ENCODE measurements at regions not wholly inside any gene's neighbourhood (a gene's known extent, or its start where the extent isn't known, plus 50 kb on each side); places are given as distances from the start of the nearest gene placed in this dataset.

- ATAC-seq (ENCODE audit: poor library complexity) (no peak), DNase-seq (no peak)
- intact Hi-C loops (cut with DNase I) = no loop called here
Measured at GRCh38 chr18:29248805-29249204, 1071.9 kb upstream of the CDH2 start.

DNA sequence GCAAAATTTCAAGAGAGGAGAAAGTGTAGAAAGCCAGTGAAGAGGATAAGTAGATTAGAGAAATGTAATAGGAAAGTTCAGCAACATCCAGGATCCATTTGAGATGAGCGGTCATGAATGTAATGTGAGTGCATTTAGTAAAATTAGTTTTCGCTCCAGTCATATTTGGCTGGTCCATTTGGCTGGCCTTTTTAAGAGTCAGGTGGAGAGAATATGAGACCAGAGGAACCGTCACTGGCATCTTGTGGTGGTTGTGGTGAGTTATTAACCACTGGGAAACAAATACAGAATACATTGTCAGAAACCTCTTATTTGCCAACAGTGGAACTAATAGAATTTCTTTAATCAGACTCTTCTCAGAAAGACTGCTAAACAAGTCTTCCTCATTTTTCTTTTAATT is 1064.3 kb upstream of the CDH2 start:
- no peak for DNase-seq
- ATAC-seq (ENCODE audit: poor library complexity) = no peak
- intact Hi-C loops (cut with DNase I) = no loop called here

DNA sequence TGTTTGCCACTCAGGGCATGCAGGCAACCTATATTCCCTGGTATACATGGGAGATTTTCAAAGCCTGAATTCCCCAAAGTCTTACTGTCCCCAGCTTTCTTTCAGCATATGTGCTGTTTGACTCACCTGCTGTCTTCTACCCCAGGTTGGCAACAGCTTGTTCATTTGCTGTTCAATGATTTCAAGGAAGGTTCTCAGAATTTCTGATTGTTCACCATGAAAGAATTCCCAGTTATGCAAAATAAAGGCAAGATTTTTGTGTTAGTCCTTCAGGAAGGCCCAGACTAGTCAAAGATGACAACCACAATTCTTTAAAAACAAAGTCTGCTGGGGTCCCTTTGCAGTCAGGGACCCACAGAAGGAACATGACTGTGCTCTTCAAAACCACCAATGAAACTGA is 1057.8 kb upstream of the CDH2 start:
- intact Hi-C loops (cut with DNase I) = no loop called here
- no peak for DNase-seq
- no peak for ATAC-seq (ENCODE audit: poor library complexity)

DNA sequence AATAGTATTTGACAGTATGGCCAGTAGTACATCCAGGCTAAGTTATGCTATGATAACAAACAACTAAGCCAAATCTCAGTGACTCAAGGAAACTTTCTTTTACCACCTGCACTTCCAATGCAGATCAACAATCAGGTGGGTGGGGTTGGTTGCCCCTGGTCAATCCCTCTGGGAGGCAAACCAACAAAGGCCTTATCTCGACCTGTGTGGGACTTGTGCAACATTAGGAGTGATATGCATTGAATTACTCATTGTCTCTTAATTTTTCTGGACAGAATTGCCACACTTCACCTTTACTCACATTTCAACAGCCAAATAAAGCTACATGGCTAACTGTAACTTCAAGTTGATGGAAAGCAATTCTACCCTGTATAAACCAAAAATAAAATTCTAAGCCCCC is 1049.3 kb upstream of the CDH2 start:
- intact Hi-C loops (cut with DNase I) = no loop called here
- ATAC-seq (ENCODE audit: poor library complexity) (no peak), DNase-seq (no peak)

DNA sequence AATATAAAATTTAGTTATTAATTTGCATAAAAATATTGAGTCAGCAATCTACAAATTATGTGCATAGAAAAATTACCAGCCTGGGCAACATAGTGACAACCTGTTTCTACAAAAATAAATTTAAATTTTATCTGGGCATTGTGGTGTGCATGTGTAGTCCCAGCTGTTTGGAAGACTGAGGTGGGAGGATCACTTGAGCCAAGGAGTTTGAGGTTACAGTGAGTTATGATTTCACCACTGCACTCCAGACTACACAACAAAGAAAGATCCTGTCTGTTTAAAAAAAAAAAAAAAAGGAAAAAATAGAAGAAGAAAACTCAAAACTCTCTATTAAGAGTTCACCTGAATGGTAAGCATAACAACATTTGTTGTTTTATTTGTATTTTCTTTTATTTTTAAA is 1048.4 kb upstream of the CDH2 start:
- intact Hi-C loops (cut with DNase I) = no loop called here
- no peak for DNase-seq
- ATAC-seq (ENCODE audit: poor library complexity) = no peak

- DNase-seq = no peak
- intact Hi-C loops (cut with DNase I) = no loop called here
- no peak for ATAC-seq (ENCODE audit: poor library complexity)
Measured at GRCh38 chr18:29218091-29218490, 1041.2 kb upstream of the CDH2 start.

DNA sequence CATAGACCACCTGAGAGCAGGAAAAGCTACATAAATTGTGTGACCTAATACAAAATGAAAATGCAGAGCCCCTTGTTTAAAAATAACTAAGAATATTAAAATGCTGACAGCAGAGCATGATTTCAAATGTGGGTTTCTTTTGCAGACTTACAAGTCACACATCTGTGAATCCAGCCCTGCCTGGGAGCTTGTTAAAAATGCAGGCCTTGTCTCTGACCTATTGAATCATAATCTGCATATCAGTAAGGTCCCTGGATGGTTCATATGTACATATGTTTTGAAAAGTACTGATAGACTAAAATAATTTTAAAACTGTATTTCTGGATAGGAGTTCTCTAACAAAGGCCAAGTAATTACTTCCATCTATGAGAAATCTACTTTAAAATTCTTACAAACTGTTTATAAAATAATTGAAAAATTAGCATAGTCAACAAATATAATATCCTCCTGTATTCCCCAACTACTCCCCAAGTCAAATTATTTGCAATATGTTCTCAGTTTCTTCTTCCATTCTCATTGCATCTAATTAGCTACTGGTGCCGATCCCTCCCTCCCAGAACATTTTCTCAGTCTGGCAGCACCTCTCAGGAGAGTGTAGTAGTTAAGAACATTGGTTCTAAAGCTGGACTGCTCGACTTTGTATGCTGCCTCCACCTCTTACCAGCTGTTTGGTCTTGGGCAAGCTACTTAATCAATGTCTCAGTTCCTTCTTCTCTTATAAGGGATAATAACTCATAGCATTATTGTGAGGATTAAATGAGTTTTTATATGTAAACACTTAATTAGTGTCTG is 1040.4 kb upstream of the CDH2 start:
- ATAC-seq (ENCODE audit: poor library complexity) (no peak), DNase-seq (no peak)
- intact Hi-C loops (cut with DNase I) = no loop called here

- ATAC-seq (ENCODE audit: poor library complexity) (no peak), DNase-seq (no peak)
- intact Hi-C loops (cut with DNase I) = no loop called here
Measured at GRCh38 chr18:29198834-29199233, 1021.9 kb upstream of the CDH2 start.

- intact Hi-C loops (cut with DNase I) = no loop called here
- DNase-seq (no peak), ATAC-seq (ENCODE audit: poor library complexity) (no peak)
Measured at GRCh38 chr18:29196307-29196706, 1019.4 kb upstream of the CDH2 start.

DNA sequence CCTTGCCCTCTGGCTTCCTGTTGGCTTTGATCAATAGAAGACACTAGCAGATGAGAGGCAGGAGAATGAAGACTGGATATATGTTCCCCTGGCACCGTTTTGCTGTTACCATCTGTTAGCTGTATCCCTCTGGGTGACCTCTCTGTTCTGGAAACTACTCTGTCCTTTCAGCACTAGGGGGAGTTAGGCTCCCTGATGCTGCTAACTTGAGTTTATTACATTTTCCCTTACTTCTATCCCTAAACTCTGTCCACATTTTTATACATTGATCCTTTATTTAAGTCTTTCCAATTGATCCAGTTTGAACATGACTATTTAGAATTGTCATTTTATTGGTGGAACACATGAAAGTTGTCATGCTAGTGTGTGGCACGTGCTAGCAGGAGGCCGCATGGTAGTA is 1014.3 kb upstream of the CDH2 start:
- ATAC-seq (ENCODE audit: poor library complexity) = no peak
- intact Hi-C loops (cut with DNase I) = no loop called here
- DNase-seq = no peak

DNA sequence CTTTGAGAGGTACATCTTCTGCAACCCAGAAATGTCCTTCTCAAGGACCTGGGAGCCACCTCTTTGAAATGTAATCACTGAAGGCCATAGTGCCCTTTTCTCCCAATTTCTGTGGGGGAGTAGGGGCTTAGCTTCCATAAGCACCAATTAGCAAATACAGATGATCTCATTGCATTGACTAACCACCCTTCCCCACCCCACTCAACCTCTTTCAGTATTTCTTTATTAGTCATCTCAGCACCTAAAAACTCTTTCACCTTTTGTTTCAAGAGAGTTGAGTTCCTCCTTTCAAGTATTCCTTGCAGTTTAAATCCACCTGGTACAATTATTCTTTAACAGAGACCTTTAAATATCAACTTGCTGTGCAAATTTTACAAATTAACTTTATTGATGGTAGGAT is 1011.8 kb upstream of the CDH2 start:
- ATAC-seq (ENCODE audit: poor library complexity) (no peak), DNase-seq (no peak)
- intact Hi-C loops (cut with DNase I) = no loop called here

- intact Hi-C loops (cut with DNase I) = no loop called here
- ATAC-seq (ENCODE audit: poor library complexity) (no peak), DNase-seq (no peak)
Measured at GRCh38 chr18:29185801-29186200, 1008.9 kb upstream of the CDH2 start.

DNA sequence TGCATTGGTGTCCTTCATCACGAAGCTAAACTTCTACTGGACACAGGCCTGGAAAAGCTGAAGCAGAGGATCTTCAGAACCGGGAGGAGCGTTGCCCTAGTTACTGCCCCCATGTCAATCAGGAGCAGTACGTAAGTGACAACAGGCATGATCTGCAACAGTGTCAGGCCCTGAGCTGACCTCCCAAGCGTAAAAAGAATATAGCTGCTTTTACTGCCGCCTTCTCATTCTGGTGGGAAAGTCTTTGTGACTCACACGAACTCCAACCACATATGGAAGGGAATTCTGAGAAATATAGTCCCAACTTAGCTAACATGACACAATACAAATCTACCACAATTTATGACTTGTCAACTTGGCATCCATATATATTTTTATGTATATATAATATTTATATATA is 1007.7 kb upstream of the CDH2 start:
- no peak for ATAC-seq (ENCODE audit: poor library complexity)
- DNase-seq = no peak
- intact Hi-C loops (cut with DNase I) = no loop called here

DNA sequence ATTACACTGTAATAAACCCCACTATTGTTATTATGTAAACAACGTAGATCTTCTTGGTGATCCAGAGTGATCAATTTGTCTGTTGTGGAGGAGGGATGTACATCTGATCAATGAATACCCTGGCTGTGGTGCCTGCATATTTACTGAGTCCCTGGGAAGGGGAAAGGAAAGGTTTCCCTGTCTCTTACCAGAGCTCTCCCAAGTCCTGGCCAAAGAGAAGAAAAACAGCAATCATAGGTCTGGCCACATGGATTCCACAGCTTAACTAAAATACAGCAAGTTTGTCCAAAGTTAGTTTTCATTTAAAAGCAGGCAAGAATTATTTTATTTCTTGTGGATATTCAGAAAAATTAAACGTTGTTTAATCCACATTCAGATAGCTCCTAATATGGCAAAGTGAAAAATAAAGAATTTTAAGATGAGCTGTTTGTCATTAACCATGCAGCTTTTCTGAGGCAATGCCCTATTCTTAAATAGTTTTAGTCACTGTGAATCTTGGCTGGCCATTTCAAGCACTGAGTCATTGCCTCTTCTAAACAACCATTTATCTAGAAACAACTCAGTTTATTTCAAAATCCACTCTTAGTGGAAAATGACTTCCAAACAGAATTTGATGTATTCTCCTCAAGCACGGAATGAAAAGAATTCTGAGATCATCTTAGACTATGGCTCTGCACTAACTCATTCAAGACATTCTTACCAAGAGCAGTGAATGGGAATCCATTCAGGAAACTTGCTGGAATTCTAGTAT is 1004.4 kb upstream of the CDH2 start:
- intact Hi-C loops (cut with DNase I) = no loop called here

GRCh38 chr18:29176681-29177080 is 999.8 kb upstream of the CDH2 start:
- intact Hi-C loops (cut with DNase I) = no loop called here
- ATAC-seq (ENCODE audit: poor library complexity) (no peak), DNase-seq (no peak)

More for the DNA sequence above, 1004.4 kb upstream of the CDH2 start:
- ATAC-seq (ENCODE audit: poor library complexity) (peak; percentile 82), DNase-seq (no peak)

GRCh38 chr18:29174891-29175290 is 998.0 kb upstream of the CDH2 start:
- ATAC-seq (ENCODE audit: poor library complexity) (no peak), DNase-seq (no peak)
- intact Hi-C loops (cut with DNase I) = no loop called here

DNA sequence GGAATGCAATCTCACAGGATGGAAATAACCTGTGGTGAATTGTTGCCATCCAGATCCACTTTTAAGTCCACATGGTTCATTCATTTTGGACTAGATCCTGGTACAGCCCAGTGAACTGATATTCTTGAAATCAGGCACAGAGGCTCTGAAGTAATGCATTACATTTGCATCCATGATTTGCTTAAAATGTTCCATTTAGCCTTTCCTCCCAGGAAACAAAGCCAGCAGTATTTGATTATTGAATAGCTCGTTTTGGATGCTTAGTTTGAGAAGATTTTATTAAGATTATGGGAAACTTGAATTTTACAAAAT is 995.8 kb upstream of the CDH2 start:
- DNase-seq (no peak), ATAC-seq (ENCODE audit: poor library complexity) (no peak)
- intact Hi-C loops (cut with DNase I) = no loop called here

DNA sequence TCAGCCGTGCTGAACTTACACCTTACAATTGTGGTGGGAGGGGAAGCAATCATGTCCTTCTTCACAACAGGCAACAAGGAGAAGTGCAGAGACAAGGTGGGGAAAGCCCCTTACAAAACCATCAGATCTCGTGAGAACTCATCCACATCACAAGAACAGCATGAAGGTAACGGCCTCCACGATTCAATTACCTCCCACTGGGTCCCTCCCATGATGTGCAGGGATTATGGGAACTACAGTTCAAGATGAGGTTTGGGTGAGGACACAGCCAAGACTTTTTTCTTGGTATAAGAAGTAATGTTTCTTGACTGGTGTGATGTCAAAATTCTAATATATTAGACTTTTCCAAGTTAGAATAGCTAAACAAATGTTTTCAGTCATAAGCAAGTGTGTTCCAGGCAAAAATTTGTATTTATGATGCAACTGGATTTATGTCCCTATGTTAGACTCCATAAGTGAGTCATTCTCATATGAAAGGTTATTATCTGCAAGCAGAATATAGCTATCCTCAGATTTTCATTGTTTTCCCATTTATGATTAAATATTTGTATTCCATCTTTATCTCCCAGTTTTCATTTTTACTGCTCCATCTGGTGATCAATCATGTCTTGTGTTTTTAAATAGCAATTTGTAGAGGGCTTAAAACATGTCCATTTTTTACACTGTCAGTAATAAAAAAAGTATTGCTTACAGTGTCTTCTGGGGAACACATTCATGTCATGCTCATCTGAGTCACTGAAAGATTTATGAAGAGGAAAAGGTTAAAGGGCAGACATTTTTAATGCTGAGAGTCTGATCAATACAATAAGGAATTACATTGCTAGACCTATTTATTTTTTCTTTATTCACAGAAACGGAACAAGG is 995.2 kb upstream of the CDH2 start:
- DNase-seq (no peak), ATAC-seq (ENCODE audit: poor library complexity) (no peak)
- intact Hi-C loops (cut with DNase I) = no loop called here

GRCh38 chr18:29169599-29169998 is 992.7 kb upstream of the CDH2 start:
- DNase-seq (no peak), ATAC-seq (ENCODE audit: poor library complexity) (no peak)
- intact Hi-C loops (cut with DNase I) = no loop called here

Data from Right ventricle myocardium superior (tissue), 1 donor.